Stimulated activated naive CD8-positive, alpha-beta T cell treated with anti-CD3 and anti-CD28 coated beads, Interleukin-15, amount 100 ng/mL, for 72 hours (primary cell): ENCODE measurements at regions not wholly inside any gene's neighbourhood (a gene's known extent, or its start where the extent isn't known, plus 50 kb on each side); places are given as distances from the start of the nearest gene placed in this dataset.
"Not testable (repeated sequence)": the region's sequence is repeated elsewhere in the genome, so short reads cannot be mapped to it uniquely, and the experiment has no call there.

Source experiments
- ATAC-seq: fragments of 150-1000 bp; cut with Tn5 transposase; 2 replicates; pipeline ENCODE4 v1.10.0; 2021; ENCODE audit warnings: mild to moderate bottlenecking, moderate library complexity
- DNase-seq, 2 donors: peaks; one replicate each; pipeline ENCODE4 v3.0.0; 2021 to 2022
- H3K27ac Mint-ChIP-seq, 2 donors: one replicate each; pipeline ENCODE4 v1.8.0; 2022; ENCODE audit warnings: mild to moderate bottlenecking in 2 of 2, mixed read lengths in 2 of 2, moderate library complexity in 2 of 2
- H3K27me3 Mint-ChIP-seq: one replicate; pipeline ENCODE4 v1.8.0; 2022; ENCODE audit warnings: mixed read lengths
- H3K4me1 Mint-ChIP-seq: one replicate; pipeline ENCODE4 v1.8.0; 2022; ENCODE audit warnings: mild to moderate bottlenecking, mixed read lengths
- H3K4me3 Mint-ChIP-seq, 2 donors: one replicate each; pipeline ENCODE4 v1.8.0; 2022; ENCODE audit warnings: mild to moderate bottlenecking in 2 of 2, mixed read lengths in 2 of 2, moderate library complexity in 1 of 2
- H3K9me3 Mint-ChIP-seq, 2 donors: one replicate each; pipeline ENCODE4 v1.8.0; 2022; ENCODE audit warnings: mixed read lengths in 2 of 2

DNA sequence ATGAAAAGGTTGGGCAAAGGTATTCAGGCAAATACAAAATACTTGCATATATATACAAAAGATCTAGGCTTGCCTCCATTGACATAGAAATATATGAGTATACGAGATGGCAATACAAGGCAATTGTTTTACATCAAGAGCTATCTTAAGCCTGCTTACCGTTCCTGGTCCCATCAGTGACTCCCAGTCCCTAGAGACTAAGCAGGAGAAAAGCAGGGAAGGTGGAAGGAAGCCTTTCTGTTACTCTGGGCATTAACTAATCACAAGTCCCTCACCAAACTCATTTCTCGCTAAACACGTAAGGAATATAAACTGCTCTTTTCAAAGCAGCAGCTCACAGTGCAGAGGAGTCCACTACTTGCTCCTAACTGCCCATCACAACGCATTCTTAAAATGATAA lies 125.2 kb downstream of the ZNF608 start:
- H3K27ac Mint-ChIP-seq = no peak overlapping the region
- ATAC-seq (no peak), DNase-seq (no peak)
- no peaks in the 10 kb centered on the region for H3K9me3 Mint-ChIP-seq
- H3K4me3 Mint-ChIP-seq = no peak overlapping the region
- H3K4me1 Mint-ChIP-seq = no peaks in the 10 kb centered on the region
- H3K27me3 Mint-ChIP-seq = peaks cover 37% of the 10 kb centered on the region

- H3K4me3 Mint-ChIP-seq = no peak overlapping the region
- no peak for ATAC-seq
- no peak for DNase-seq
- peaks cover 32% of the 10 kb centered on the region for H3K27me3 Mint-ChIP-seq
- no peaks in the 10 kb centered on the region for H3K9me3 Mint-ChIP-seq
- no peak overlapping the region for H3K27ac Mint-ChIP-seq
- no peaks in the 10 kb centered on the region for H3K4me1 Mint-ChIP-seq
Measured at GRCh38 chr5:124620743-124621142, 125.7 kb downstream of the ZNF608 start.

- no peak for DNase-seq
- Mint-ChIP-seq H3K9me3 (no peaks in the 10 kb centered on the region), H3K4me3 (no peak overlapping the region), H3K27ac (no peak overlapping the region), H3K4me1 (no peaks in the 10 kb centered on the region), H3K27me3 (peaks cover 18% of the 10 kb centered on the region)
- no peak for ATAC-seq
Measured at GRCh38 chr5:124619121-124619520, 127.3 kb downstream of the ZNF608 start.

GRCh38 chr5:124617787-124618186 lies 128.7 kb downstream of the ZNF608 start:
- DNase-seq (no peak), ATAC-seq (no peak)
- Mint-ChIP-seq H3K27me3 (peaks cover 18% of the 10 kb centered on the region), H3K4me1 (no peaks in the 10 kb centered on the region), H3K27ac (no peak overlapping the region), H3K9me3 (no peaks in the 10 kb centered on the region), H3K4me3 (no peak overlapping the region)

GRCh38 chr5:124614836-124615385 lies 131.5 kb downstream of the ZNF608 start:
- ATAC-seq = no peak
- no peaks in the 10 kb centered on the region for H3K4me1 Mint-ChIP-seq
- H3K27ac Mint-ChIP-seq = no peak overlapping the region
- H3K27me3 Mint-ChIP-seq = peaks cover 27% of the 10 kb centered on the region
- H3K9me3 Mint-ChIP-seq = peaks cover 0 to 4% of the 10 kb centered on the region in 2 donors
- H3K4me3 Mint-ChIP-seq = no peak overlapping the region
- no peak for DNase-seq

DNA sequence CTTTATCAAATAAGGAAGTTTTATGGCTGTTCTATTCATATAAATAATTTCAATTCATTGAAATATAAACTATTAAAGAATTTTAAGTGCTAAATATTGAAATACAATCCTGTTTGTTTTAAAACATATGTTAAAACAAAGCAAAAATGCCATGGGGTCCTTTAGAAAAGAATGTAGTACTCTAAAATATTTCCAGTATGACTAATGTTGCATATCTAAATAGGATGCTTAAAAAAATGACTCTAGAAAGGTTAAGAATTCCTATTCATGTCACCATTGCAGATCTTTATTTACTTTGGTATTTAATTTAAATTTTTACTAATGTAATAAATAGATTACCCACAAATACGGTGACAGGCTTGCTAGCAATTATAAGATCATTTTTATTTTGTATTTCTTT lies 132.3 kb downstream of the ZNF608 start:
- Mint-ChIP-seq H3K4me1 (no peaks in the 10 kb centered on the region), H3K27ac (no peak overlapping the region), H3K4me3 (no peak overlapping the region), H3K9me3 (peaks cover 0 to 8% of the 10 kb centered on the region in 2 donors), H3K27me3 (peaks cover 29% of the 10 kb centered on the region)
- ATAC-seq (no peak), DNase-seq (no peak)

DNA sequence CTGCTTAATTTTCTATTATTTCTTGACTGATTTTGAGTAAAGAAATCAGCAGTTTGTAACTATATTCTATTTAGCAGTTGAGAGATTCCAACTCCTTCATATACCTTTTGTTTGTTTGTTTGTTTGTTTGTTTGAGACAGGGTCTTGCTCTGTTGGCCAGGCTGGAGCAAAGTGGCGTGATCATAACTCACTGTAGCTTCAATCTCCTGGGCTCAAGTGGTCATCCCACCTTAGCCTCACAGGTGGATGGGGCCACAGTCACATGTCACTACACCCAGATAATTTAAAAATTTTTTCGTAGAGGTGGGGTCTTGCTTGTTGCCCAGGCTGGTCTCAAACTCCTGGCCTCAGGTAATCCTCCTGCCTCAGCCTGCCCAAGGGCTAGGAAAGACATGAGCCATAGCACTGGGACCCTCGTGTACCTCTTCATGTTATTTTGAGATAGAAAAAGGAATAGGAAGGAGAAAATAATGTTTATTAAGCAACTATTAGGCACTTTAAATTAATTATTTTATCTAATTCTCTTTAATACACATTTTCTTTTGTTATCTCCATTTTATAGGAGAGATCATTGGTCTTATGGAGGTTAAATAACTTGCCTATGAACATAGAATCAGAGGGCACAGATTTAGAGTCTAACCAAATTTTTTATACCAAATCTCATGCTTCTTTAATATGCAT lies 133.0 kb downstream of the ZNF608 start:
- H3K4me1 Mint-ChIP-seq = no peaks in the 10 kb centered on the region

DNA sequence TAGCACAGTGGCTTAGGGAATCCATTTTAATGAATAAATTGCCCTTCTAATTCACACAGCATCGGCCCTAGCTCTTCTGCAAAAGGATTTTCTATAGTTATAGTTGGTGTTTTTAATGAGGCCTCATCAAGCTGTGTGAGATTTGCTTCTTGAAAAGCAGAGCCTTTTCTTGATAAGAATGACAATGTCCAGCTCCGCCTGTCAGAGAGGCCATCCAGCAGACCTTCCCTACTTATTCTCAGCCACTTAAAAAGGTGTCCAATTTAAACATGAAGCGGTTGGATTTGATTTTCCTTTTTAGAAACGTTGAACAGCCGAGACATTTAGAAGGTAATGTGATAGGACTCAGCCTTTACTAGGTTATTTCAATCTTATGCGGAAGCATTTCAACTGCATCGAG lies 134.4 kb downstream of the ZNF608 start:
- H3K27me3 Mint-ChIP-seq = peaks cover 32% of the 10 kb centered on the region
- no peak overlapping the region for H3K4me3 Mint-ChIP-seq
- ATAC-seq = no peak
- H3K27ac Mint-ChIP-seq = no peak overlapping the region
- H3K4me1 Mint-ChIP-seq = no peaks in the 10 kb centered on the region
- peaks cover 0 to 8% of the 10 kb centered on the region in 2 donors for H3K9me3 Mint-ChIP-seq
- no peak for DNase-seq

More for the DNA sequence above, 133.0 kb downstream of the ZNF608 start:
- peaks cover 0 to 8% of the 10 kb centered on the region in 2 donors for H3K9me3 Mint-ChIP-seq
- H3K27me3 Mint-ChIP-seq = peaks cover 30% of the 10 kb centered on the region
- ATAC-seq (no peak), DNase-seq (no peak)
- no peak overlapping the region for H3K4me3 Mint-ChIP-seq
- H3K27ac Mint-ChIP-seq = no peak overlapping the region

- ATAC-seq = not testable (repeated sequence)
Measured at GRCh38 chr5:124611262-124611661, 135.2 kb downstream of the ZNF608 start.

GRCh38 chr5:124609685-124610084 lies 136.8 kb downstream of the ZNF608 start:
- H3K27me3 Mint-ChIP-seq = peaks cover 31% of the 10 kb centered on the region
- ATAC-seq, H3K27ac Mint-ChIP-seq, DNase-seq, H3K9me3 Mint-ChIP-seq, H3K4me3 Mint-ChIP-seq, H3K4me1 Mint-ChIP-seq: not testable (repeated sequence)

More at GRCh38 chr5:124611262-124611661, 135.2 kb downstream of the ZNF608 start:
- H3K4me3 Mint-ChIP-seq, H3K4me1 Mint-ChIP-seq, H3K9me3 Mint-ChIP-seq, DNase-seq, H3K27ac Mint-ChIP-seq: not testable (repeated sequence)
- peaks cover 31% of the 10 kb centered on the region for H3K27me3 Mint-ChIP-seq

- Mint-ChIP-seq H3K27me3 (peaks cover 36% of the 10 kb centered on the region), H3K9me3 (peaks cover 0 to 8% of the 10 kb centered on the region in 2 donors), H3K4me3 (no peak overlapping the region), H3K4me1 (no peaks in the 10 kb centered on the region), H3K27ac (no peak overlapping the region)
- ATAC-seq = no peak
- no peak for DNase-seq
Measured at GRCh38 chr5:124606543-124606942, 139.9 kb downstream of the ZNF608 start.

GRCh38 chr5:124606093-124606492 lies 140.3 kb downstream of the ZNF608 start:
- peaks cover 0 to 8% of the 10 kb centered on the region in 2 donors for H3K9me3 Mint-ChIP-seq
- no peak for ATAC-seq

GRCh38 chr5:124605541-124605940 lies 140.9 kb downstream of the ZNF608 start:
- Mint-ChIP-seq H3K9me3 (peaks cover 0 to 8% of the 10 kb centered on the region in 2 donors), H3K4me3 (no peak overlapping the region), H3K27me3 (peaks cover 36% of the 10 kb centered on the region), H3K27ac (no peak overlapping the region), H3K4me1 (no peaks in the 10 kb centered on the region)
- ATAC-seq (no peak), DNase-seq (no peak)

More at GRCh38 chr5:124606093-124606492, 140.3 kb downstream of the ZNF608 start:
- Mint-ChIP-seq H3K4me1 (no peaks in the 10 kb centered on the region), H3K27ac (no peak overlapping the region), H3K4me3 (no peak overlapping the region), H3K27me3 (peaks cover 36% of the 10 kb centered on the region)
- no peak for DNase-seq

GRCh38 chr5:124604419-124604818 lies 142.0 kb downstream of the ZNF608 start:
- ATAC-seq (no peak), DNase-seq (no peak)
- Mint-ChIP-seq H3K27me3 (peaks cover 35% of the 10 kb centered on the region), H3K4me3 (no peak overlapping the region), H3K27ac (no peak overlapping the region), H3K4me1 (no peaks in the 10 kb centered on the region), H3K9me3 (no peaks in the 10 kb centered on the region)

DNA sequence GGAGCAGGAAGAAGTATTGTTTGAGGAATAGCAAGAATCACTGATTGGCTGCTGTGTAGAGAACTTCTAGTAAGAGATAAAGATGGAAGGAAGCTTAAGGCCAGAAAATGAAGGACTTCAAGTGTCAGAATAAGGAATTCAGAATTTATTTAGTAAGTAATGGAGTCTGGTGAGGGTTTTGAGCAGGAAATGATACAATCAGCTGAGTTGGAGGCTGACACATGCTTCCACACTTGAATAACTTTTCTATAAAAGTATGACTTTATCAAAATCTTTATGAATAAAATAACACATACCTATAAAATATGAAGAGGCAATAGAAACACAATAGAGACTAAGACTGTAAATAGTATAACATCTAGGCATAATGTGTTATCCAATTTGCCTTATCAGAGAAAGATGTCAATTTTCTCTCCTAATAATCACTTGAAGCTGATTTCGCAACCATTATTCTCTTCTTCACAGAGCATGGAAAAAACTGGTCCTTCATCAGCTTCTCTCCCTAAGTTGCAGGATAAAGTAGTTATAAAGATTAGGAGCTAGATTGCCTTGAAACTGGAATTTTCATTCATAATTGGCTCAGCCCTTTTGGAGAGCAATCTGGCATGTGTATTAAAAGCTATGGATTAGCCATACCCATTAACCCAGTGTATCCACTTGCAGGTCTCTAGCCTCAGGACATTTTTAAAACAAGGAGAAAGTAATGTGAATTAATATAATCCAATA lies 143.4 kb downstream of the ZNF608 start:
- ATAC-seq (no peak), DNase-seq (no peak)
- H3K4me1 Mint-ChIP-seq = no peaks in the 10 kb centered on the region
- H3K9me3 Mint-ChIP-seq = no peaks in the 10 kb centered on the region
- H3K27ac Mint-ChIP-seq = peak overlapping the region in 1 of 2 donors; percentile 44
- no peak overlapping the region for H3K4me3 Mint-ChIP-seq
- peaks cover 28% of the 10 kb centered on the region for H3K27me3 Mint-ChIP-seq
